Heart right ventricle (tissue), 16 donors: ENCODE measurements at regions not wholly inside any gene's neighbourhood (a gene's known extent, or its start where the extent isn't known, plus 50 kb on each side); places are given as distances from the start of the nearest gene placed in this dataset.
A peak's percentile ranks its signal among the peaks of the same experiment; 100 is the strongest.

ENCODE experiments used
- ATAC-seq, 8 donors: fragments of 200-7000 bp; cut with Tn5 transposase; one replicate each; pipeline ENCODE4 v1.9.1; 2020; ENCODE audit warnings: mild to moderate bottlenecking in 8 of 8, moderate library complexity in 8 of 8, moderate number of reproducible peaks in 1 of 8
- DNase-seq, 2 donors: peaks; one replicate each; pipeline ENCODE4 v3.0.0-alpha.2; 2020
- H3K27ac ChIP-seq, 10 donors: fragments of 200-600 bp; sonication (generic) in 2 of 10; one replicate each; pipeline versions ENCODE4 v1.5.0 to v1.8.0; 2020 to 2022; ENCODE audit warnings: mild to moderate bottlenecking in 3 of 10
- H3K27me3 ChIP-seq, 7 donors: fragments of 200-600 bp; one replicate each; pipeline ENCODE4 v1.8.0; 2021 to 2022; ENCODE audit warnings: mild to moderate bottlenecking in 2 of 7
- H3K36me3 ChIP-seq, 9 donors: fragments of 200-600 bp; sonication (generic) in 1 of 9; one replicate each; pipeline versions ENCODE4 v1.5.0 to v1.8.0; 2020 to 2022; ENCODE audit warnings: mild to moderate bottlenecking in 2 of 9
- H3K4me1 ChIP-seq, 9 donors: fragments of 200-600 bp; sonication (generic) in 1 of 9; one replicate each; pipeline versions ENCODE4 v1.5.0 to v1.8.0; 2020 to 2022; ENCODE audit warnings: mild to moderate bottlenecking in 4 of 9
- H3K4me3 ChIP-seq, 10 donors: fragments of 200-600 bp; sonication (generic) in 2 of 10; one replicate each; pipeline versions ENCODE4 v1.5.0 to v1.8.0; 2020 to 2022; ENCODE audit warnings: mild to moderate bottlenecking in 7 of 10, moderate library complexity in 2 of 10
- H3K9me3 ChIP-seq, 11 donors: fragments of 200-600 bp in 10 of 11; sonication (generic) in 2 of 11; one replicate each; pipeline versions ENCODE4 v1.5.0 to v1.8.0; 2013 to 2022; ENCODE audit warnings: mild to moderate bottlenecking in 2 of 11, control low read depth in 1 of 11, moderate library complexity in 1 of 11
- whole genome bisulfite sequencing, 2 donors: extraction: QIAGEN DNeasy Blood & Tissue Kit; methylation state at CpG; one replicate each; pipeline ENCODE4 v1.1.7; 2013; ENCODE audit warnings: inconsistent platforms in 1 of 2; 5-methylcytosine and 5-hydroxymethylcytosine counted together
- intact Hi-C, 10 donors: fragments of 100-400 bp; cut with DNase I; formaldehyde crosslinking; loops; one replicate each; pipeline versions ENCODE4 v1.11.1 to v1.14.2; 2022
- TF ChIP-seq, protein P1 (sequence below), 9 donors: fragments of 200-600 bp; sonication (generic) in 2 of 9; IDR thresholded peaks; one replicate each; pipeline versions ENCODE4 v1.5.0 to v1.8.0; 2021 to 2022; ENCODE audit warnings: antibody characterized with exemption in 9 of 9, mild to moderate bottlenecking in 5 of 9, moderate library complexity in 1 of 9
- donor health status: Arrhythmogenic right ventricular cardiomyopathy.
- donor health status: ischemic (EF 13 %, LVEDD 7.1; RV severe dilation, severe dysfunction).
- donor health status: healthy with polysubstance abuse.
- donor health status: DM: no; HTN: yes; CAD: no.
- donor health status: DM: no; HTN: no; CAD: no.
- donor health status: ischemic (EF 25% LVEDD 6.9; RV normal size, moderate dysfunction).
- donor health status: ischemic (EF 25% LVEDD 5.7; RV mildly dilated, moderate dysfunction).
- donor health status: healthy.
- donor health status: DM: yes; HTN: yes; CAD: no.
- donor health status: Ischemic cardiomyopathy.
- donor health status: ischemic (EF 35%, LVEDD 5.7; RV mildly dilated, moderate dysfunction).
- donor health status: nonischemic (EF 11% LVEDD 7.7; RV severe dilation, severe dysfunction).
- donor health status: DM: yes; HTN: yes; CAD: no.
- donor health status: PGD.
- donor health status: ischemic (EF 29% LVEDD 5.4; RV normal size, mild dysfunction).
- donor health status: nonischemic (EF 23%, LVEDD 6.1; RV moderate dilation, normal function).

DNA sequence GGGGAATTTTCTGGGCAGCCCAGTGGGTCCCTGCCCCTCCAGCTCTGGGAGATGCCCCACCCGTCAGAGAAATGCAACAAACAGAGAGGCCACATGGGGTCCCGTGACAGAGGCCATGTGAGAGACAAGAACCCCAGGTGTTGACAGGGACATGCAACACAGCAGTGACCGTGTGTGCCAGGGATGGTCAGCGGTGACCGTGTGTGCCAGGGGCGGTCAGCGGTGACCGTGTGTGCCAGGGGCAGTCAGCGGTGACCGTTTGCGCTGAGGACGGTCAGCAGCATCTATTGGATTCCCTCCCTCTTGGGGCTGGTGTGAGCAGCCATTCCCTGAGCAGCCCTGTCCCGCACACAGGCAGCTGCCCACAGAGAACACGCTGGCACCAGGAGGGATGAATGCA is 146.6 kb upstream of the OTOS start:
- intact Hi-C loops = no loop called here
- ATAC-seq = peak; percentile 18 to 79 (median 34)
- Histone ChIP-seq H3K4me1 (peaks cover 0 to 20% (median 0%) of the 10 kb centered on the region in 9 donors), H3K36me3 (no peaks in the 10 kb centered on the region), H3K27ac (peak overlapping the region in 2 of 10 donors; percentile 15 to 47), H3K27me3 (peaks cover 0 to 4% (median 0%) of the 10 kb centered on the region in 7 donors), H3K9me3 (peaks cover 0 to 7% (median 0%) of the 10 kb centered on the region in 11 donors), H3K4me3 (no peak overlapping the region)
- WGBS, 2 donors = 49 to 50% methylated on average over 14 of the region's 14 CpGs
- no peak for DNase-seq
- TF ChIP-seq, protein P1, sequence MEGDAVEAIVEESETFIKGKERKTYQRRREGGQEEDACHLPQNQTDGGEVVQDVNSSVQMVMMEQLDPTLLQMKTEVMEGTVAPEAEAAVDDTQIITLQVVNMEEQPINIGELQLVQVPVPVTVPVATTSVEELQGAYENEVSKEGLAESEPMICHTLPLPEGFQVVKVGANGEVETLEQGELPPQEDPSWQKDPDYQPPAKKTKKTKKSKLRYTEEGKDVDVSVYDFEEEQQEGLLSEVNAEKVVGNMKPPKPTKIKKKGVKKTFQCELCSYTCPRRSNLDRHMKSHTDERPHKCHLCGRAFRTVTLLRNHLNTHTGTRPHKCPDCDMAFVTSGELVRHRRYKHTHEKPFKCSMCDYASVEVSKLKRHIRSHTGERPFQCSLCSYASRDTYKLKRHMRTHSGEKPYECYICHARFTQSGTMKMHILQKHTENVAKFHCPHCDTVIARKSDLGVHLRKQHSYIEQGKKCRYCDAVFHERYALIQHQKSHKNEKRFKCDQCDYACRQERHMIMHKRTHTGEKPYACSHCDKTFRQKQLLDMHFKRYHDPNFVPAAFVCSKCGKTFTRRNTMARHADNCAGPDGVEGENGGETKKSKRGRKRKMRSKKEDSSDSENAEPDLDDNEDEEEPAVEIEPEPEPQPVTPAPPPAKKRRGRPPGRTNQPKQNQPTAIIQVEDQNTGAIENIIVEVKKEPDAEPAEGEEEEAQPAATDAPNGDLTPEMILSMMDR (IDR thresholded peaks at IDR 0.05) = no peak

DNA sequence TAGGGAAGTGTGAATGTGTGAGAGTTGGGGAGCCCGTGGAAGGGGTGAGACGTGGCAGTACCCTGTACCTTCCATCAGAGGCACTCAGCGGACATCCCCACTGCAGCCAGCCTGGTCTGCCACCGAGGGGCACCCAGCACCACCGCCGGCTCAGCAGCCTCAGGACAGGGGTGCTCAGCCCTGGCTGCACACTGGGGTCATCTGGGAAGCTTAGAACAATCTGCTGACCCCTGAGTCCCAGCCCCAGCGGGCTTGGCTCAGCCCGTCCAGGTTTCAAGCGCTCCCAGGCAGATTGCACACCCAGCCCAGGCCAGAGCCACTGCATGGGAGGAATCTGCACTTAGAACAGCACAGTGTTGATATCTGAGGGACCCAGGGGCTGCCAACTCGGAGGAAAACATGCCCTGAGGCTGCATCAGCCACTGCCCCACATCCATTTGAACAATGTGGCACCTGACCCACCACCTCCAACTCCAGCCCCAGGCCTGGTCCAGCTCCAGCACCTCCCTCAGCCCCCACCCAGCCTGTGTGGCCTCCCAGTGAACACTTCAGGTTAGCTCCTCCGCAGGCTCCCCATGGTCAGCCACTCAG is 147.1 kb upstream of the OTOS start:
- ATAC-seq (peak; percentile 13 to 79 (median 56)), DNase-seq (no peak)
- H3K9me3 ChIP-seq = peaks cover 0 to 7% (median 0%) of the 10 kb centered on the region in 11 donors
- peaks cover 0 to 4% (median 0%) of the 10 kb centered on the region in 7 donors for H3K27me3 ChIP-seq
- H3K27ac ChIP-seq = peak overlapping the region in 2 of 10 donors; percentile 3 to 28
- TF ChIP-seq, protein P1 (IDR thresholded peaks at IDR 0.05) = peak in 3 of 9 donors; percentile 11 to 21 (median 12)
- WGBS, 2 donors = 57 to 58% methylated on average over 11 of the region's 11 CpGs
- H3K4me1 ChIP-seq = peaks cover 0 to 25% (median 0%) of the 10 kb centered on the region in 9 donors
- intact Hi-C loops = no loop called here
- H3K36me3 ChIP-seq = no peaks in the 10 kb centered on the region
- H3K4me3 ChIP-seq = no peak overlapping the region

DNA sequence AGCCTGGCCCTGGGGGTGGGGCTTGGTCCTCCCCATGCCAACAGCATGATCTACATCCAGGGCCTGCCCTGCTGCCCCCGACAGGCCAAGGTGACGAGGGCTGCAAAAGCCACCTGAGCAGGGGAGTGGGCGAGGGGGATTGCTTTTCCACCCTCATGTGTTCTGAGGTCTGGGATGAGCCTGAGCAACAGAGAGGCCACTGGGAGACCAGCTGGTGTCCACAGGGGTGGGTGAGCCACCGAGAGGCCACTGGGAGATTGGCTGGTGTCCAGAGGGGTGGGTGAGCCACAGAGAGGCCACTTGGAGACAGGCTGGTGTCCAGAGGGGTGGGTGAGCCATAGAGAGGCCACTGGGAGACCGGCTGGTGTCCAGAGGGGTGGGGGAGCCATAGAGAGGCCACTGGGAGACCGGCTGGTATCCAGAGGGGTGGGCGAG is 147.4 kb upstream of the GPC1 start:
- Histone ChIP-seq H3K9me3 (peaks cover 0 to 7% (median 0%) of the 10 kb centered on the region in 11 donors), H3K4me3 (no peak overlapping the region), H3K27ac (no peak overlapping the region), H3K36me3 (no peaks in the 10 kb centered on the region), H3K27me3 (peaks cover 0 to 4% (median 0%) of the 10 kb centered on the region in 7 donors), H3K4me1 (peaks cover 0 to 30% (median 5%) of the 10 kb centered on the region in 9 donors)
- 79 to 83% methylated on average over 7 of the region's 7 CpGs for WGBS, 2 donors
- intact Hi-C loops = no loop called here
- ATAC-seq (no peak), DNase-seq (no peak)
- TF ChIP-seq, protein P1 (IDR thresholded peaks at IDR 0.05) = no peak

DNA sequence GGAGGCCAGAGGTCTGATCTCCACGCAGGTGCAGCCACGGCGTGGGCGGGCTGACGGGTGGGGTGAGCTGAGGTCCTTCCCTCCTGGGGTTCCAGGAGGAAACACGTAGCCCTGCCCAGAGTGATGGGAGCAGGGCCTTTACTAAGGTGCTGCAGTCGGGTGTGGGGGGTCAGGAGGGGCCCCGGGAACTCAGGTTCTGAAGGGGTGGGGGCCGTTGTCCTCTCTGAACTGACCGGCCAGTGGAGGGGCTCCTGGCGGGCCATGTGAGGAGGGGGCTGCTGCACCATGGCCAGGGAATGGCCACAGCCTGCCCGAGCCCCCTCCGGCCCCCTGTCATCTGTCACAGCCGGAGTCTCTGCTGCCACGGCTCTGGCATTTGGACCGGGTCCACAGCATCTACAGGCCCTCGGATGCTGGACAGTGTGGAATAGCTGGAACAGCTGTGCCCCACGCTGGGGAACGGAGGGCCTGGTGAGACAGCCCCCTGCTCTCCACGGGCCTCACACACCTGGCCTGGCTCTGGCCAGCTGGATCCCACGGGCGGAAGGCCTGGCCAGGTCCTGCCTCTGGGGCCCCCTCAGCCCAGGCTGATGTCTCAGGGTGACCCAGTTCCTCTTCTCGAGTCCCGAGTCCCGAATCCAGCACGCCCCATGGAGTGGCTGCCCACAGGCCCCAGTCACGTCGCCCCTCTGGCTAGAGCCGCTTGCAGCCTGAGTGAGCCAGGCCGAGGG is 145.6 kb upstream of the GPC1 start:
- H3K9me3 ChIP-seq = no peaks in the 10 kb centered on the region
- intact Hi-C loops = loop anchor here in 3 of 10 donors (5.0 to 10.0 kb wide), 2 partner anchors 145 to 147 kb away; partner anchors contain the start of gene GPC1 (in 3 of the 3)
- ATAC-seq (no peak), DNase-seq (no peak)
- TF ChIP-seq, protein P1 (IDR thresholded peaks at IDR 0.05) = no peak
- H3K4me1 ChIP-seq = peaks cover 3 to 47% (median 12%) of the 10 kb centered on the region in 9 donors
- H3K27ac ChIP-seq = no peak overlapping the region
- no peaks in the 10 kb centered on the region for H3K36me3 ChIP-seq
- no peak overlapping the region for H3K4me3 ChIP-seq
- 83 to 87% methylated on average over 30 of the region's 30 CpGs for WGBS, 2 donors
- H3K27me3 ChIP-seq = no peaks in the 10 kb centered on the region
